ENCODE measurements at regions not wholly inside any gene's neighbourhood (a gene's known extent, or its start where the extent isn't known, plus 50 kb on each side); places are given as distances from the start of the nearest gene placed in this dataset.

- DNase-seq (ENCODE audit: low spot score) (no peak), ATAC-seq (ENCODE audit: insufficient number of reproducible peaks, low FRiP score, low read depth) (no peak)
- no peaks in the 10 kb centered on the region for H3K9me3 ChIP-seq
- H3K4me1 ChIP-seq (ENCODE audit: control insufficient read depth in 1 of 2, low read depth in 2 of 2), result no peaks in the 10 kb centered on the region
- H3K27me3 ChIP-seq (replicated peaks; ENCODE audit: insufficient read depth), result no peaks in the 10 kb centered on the region
- no peak overlapping the region for H3K4me3 ChIP-seq
- H3K27ac ChIP-seq, result no peak overlapping the region
- no peak for TF ChIP-seq CTCF (IDR thresholded peaks at IDR 0.05)
- H3K36me3 ChIP-seq, result no peaks in the 10 kb centered on the region
Measured at GRCh38 chr11:91261513-91261912, 963.1 kb upstream of the FAT3 start.

- ATAC-seq (ENCODE audit: insufficient number of reproducible peaks, low FRiP score, low read depth) (no peak), DNase-seq (ENCODE audit: low spot score) (no peak)
- H3K9me3 ChIP-seq, result no peaks in the 10 kb centered on the region
- H3K4me1 ChIP-seq (ENCODE audit: control insufficient read depth in 1 of 2, low read depth in 2 of 2), result no peaks in the 10 kb centered on the region
- no peaks in the 10 kb centered on the region for H3K27me3 ChIP-seq (replicated peaks; ENCODE audit: insufficient read depth)
- TF ChIP-seq CTCF (IDR thresholded peaks at IDR 0.05), result no peak
- H3K36me3 ChIP-seq, result no peaks in the 10 kb centered on the region
- H3K27ac ChIP-seq, result no peak overlapping the region
- H3K4me3 ChIP-seq, result no peak overlapping the region
Measured at GRCh38 chr11:91258876-91259275, 965.7 kb upstream of the FAT3 start.

- ATAC-seq (ENCODE audit: insufficient number of reproducible peaks, low FRiP score, low read depth) (no peak), DNase-seq (ENCODE audit: low spot score) (no peak)
- Histone ChIP-seq H3K27me3 (replicated peaks; ENCODE audit: insufficient read depth) (no peaks in the 10 kb centered on the region), H3K4me3 (no peak overlapping the region), H3K36me3 (no peaks in the 10 kb centered on the region), H3K27ac (no peak overlapping the region), H3K4me1 (ENCODE audit: control insufficient read depth in 1 of 2, low read depth in 2 of 2) (no peaks in the 10 kb centered on the region), H3K9me3 (no peaks in the 10 kb centered on the region)
- no peak for TF ChIP-seq CTCF (IDR thresholded peaks at IDR 0.05)
Measured at GRCh38 chr11:91257667-91258066, 967.0 kb upstream of the FAT3 start.

GRCh38 chr11:91248199-91248807 is 976.3 kb upstream of the FAT3 start:
- peak; percentile 62 for TF ChIP-seq CTCF (IDR thresholded peaks at IDR 0.05)
- H3K27me3 ChIP-seq (replicated peaks; ENCODE audit: insufficient read depth), result no peaks in the 10 kb centered on the region
- no peaks in the 10 kb centered on the region for H3K4me1 ChIP-seq (ENCODE audit: control insufficient read depth in 1 of 2, low read depth in 2 of 2)
- H3K9me3 ChIP-seq, result no peaks in the 10 kb centered on the region
- no peak overlapping the region for H3K4me3 ChIP-seq
- ATAC-seq (ENCODE audit: insufficient number of reproducible peaks, low FRiP score, low read depth) (no peak), DNase-seq (ENCODE audit: low spot score) (no peak)
- no peaks in the 10 kb centered on the region for H3K36me3 ChIP-seq
- H3K27ac ChIP-seq, result no peak overlapping the region

- no peaks in the 10 kb centered on the region for H3K4me1 ChIP-seq (ENCODE audit: control insufficient read depth in 1 of 2, low read depth in 2 of 2)
- no peaks in the 10 kb centered on the region for H3K27me3 ChIP-seq (replicated peaks; ENCODE audit: insufficient read depth)
- H3K27ac ChIP-seq, result no peak overlapping the region
- no peaks in the 10 kb centered on the region for H3K36me3 ChIP-seq
- DNase-seq (ENCODE audit: low spot score) (no peak), ATAC-seq (ENCODE audit: insufficient number of reproducible peaks, low FRiP score, low read depth) (no peak)
- no peak for TF ChIP-seq CTCF (IDR thresholded peaks at IDR 0.05)
- H3K4me3 ChIP-seq, result no peak overlapping the region
- no peaks in the 10 kb centered on the region for H3K9me3 ChIP-seq
Measured at GRCh38 chr11:91247009-91247735, 977.4 kb upstream of the FAT3 start.
